ENCODE measurements at regions not wholly inside any gene's neighbourhood (a gene's known extent, or its start where the extent isn't known, plus 50 kb on each side); places are given as distances from the start of the nearest gene placed in this dataset.
A peak's percentile ranks its signal among the peaks of the same experiment; 100 is the strongest.

DNA sequence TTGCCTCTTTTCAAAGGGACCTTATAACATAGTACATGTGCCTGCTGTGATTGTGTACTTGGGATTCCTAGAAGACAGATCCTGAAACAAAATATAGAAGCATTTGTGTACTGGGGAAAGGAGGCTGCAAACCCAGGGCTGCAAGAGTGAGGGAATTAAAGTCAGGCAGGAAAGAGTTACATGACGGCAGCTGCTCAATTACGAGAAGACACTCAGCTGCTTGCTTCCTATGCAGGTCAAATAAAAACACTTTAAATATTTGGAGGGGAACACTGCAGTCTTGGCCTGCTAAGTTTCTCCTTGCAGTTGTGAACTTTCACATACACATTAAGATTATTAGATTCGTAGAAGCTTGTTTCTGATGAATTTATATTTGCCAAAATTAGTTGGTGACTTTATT, 191.9 kb upstream of the CXCL13 start:
- H3K36me3 ChIP-seq (ENCODE audit: insufficient read depth, low read length), result no peaks in the 10 kb centered on the region
- H3K27me3 ChIP-seq (ENCODE audit: insufficient read depth, low read length, poor library complexity, severe bottlenecking), result peaks cover 83% of the 10 kb centered on the region
- H3K79me2 ChIP-seq (ENCODE audit: insufficient read depth, low read length), result no peaks in the 10 kb centered on the region
- H3K9me3 ChIP-seq (ENCODE audit: insufficient read depth, low read depth, low read length), result no peaks in the 10 kb centered on the region
- no peak overlapping the region for H2AFZ ChIP-seq (ENCODE audit: low read length)
- H4K20me1 ChIP-seq (ENCODE audit: insufficient read depth, low read length, poor library complexity, severe bottlenecking), result no peaks in the 10 kb centered on the region
- TF ChIP-seq CTCF (conservative IDR thresholded peaks at IDR 0.05; ENCODE audit: low read length), result no peak
- no peak for TF ChIP-seq EZH2phosphoT487 (IDR thresholded peaks at IDR 0.05; ENCODE audit: borderline replicate concordance)
- no peak overlapping the region for H3K4me3 ChIP-seq (ENCODE audit: low read length, poor library complexity, severe bottlenecking)
- H3F3A ChIP-seq (ENCODE audit: low read depth), result no peaks in the 10 kb centered on the region
- peaks cover 6% of the 10 kb centered on the region for H3K4me1 ChIP-seq (ENCODE audit: insufficient read depth, low read length, poor library complexity, severe bottlenecking)
- no peaks in the 10 kb centered on the region for H3K9me2 ChIP-seq (replicated peaks; ENCODE audit: low read depth, low read length)
- no peak overlapping the region for H3K4me2 ChIP-seq (ENCODE audit: low read depth, low read length, poor library complexity, severe bottlenecking)
- no peak overlapping the region for H3K9ac ChIP-seq (ENCODE audit: low read depth, low read length, poor library complexity, severe bottlenecking)

DNA sequence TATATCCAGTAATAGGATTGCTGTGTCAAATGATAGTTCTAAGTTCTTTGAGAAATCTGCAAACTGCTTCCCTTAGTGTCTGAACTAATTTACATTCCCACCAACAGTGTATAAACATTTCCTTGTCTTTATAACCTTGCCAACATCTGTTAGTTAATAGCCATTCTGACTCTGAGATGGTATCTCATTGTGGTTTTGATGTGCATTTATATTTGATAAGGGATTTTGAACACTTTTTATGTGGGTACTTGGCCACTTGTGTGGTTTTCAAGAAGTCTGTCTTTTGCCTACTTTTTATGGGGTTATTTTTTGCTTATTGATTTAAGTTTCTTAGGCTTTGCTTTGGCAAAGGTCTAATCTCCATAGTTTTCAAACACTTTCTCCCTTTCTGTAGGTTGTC, 189.9 kb upstream of the CXCL13 start:
- Histone ChIP-seq H3K36me3 (ENCODE audit: insufficient read depth, low read length) (no peaks in the 10 kb centered on the region), H3K4me3 (ENCODE audit: low read length, poor library complexity, severe bottlenecking) (no peak overlapping the region), H2AFZ (ENCODE audit: low read length) (no peak overlapping the region), H3K27me3 (ENCODE audit: insufficient read depth, low read length, poor library complexity, severe bottlenecking) (peaks cover 83% of the 10 kb centered on the region), H3K9ac (ENCODE audit: low read depth, low read length, poor library complexity, severe bottlenecking) (no peak overlapping the region), H3K9me3 (ENCODE audit: insufficient read depth, low read depth, low read length) (no peaks in the 10 kb centered on the region), H3K4me1 (ENCODE audit: insufficient read depth, low read length, poor library complexity, severe bottlenecking) (peaks cover 6% of the 10 kb centered on the region), H3K4me2 (ENCODE audit: low read depth, low read length, poor library complexity, severe bottlenecking) (no peak overlapping the region), H3K9me2 (replicated peaks; ENCODE audit: low read depth, low read length) (no peaks in the 10 kb centered on the region), H4K20me1 (ENCODE audit: insufficient read depth, low read length, poor library complexity, severe bottlenecking) (no peaks in the 10 kb centered on the region), H3K79me2 (ENCODE audit: insufficient read depth, low read length) (no peaks in the 10 kb centered on the region), H3F3A (ENCODE audit: low read depth) (no peaks in the 10 kb centered on the region)
- TF ChIP-seq CTCF (conservative IDR thresholded peaks at IDR 0.05; ENCODE audit: low read length) (no peak), EZH2phosphoT487 (IDR thresholded peaks at IDR 0.05; ENCODE audit: borderline replicate concordance) (peak; percentile 87)

GRCh38 chr4:77418333-77418732, 187.3 kb upstream of the CXCL13 start:
- Histone ChIP-seq H3K9me2 (replicated peaks; ENCODE audit: low read depth, low read length) (no peaks in the 10 kb centered on the region), H4K20me1 (ENCODE audit: insufficient read depth, low read length, poor library complexity, severe bottlenecking) (no peaks in the 10 kb centered on the region), H3F3A (ENCODE audit: low read depth) (no peaks in the 10 kb centered on the region), H3K4me3 (ENCODE audit: low read length, poor library complexity, severe bottlenecking) (no peak overlapping the region), H2AFZ (ENCODE audit: low read length) (no peak overlapping the region), H3K79me2 (ENCODE audit: insufficient read depth, low read length) (no peaks in the 10 kb centered on the region), H3K36me3 (ENCODE audit: insufficient read depth, low read length) (no peaks in the 10 kb centered on the region), H3K27me3 (ENCODE audit: insufficient read depth, low read length, poor library complexity, severe bottlenecking) (peaks cover 82% of the 10 kb centered on the region), H3K4me2 (ENCODE audit: low read depth, low read length, poor library complexity, severe bottlenecking) (no peak overlapping the region), H3K9ac (ENCODE audit: low read depth, low read length, poor library complexity, severe bottlenecking) (no peak overlapping the region), H3K4me1 (ENCODE audit: insufficient read depth, low read length, poor library complexity, severe bottlenecking) (peaks cover 6% of the 10 kb centered on the region), H3K9me3 (ENCODE audit: insufficient read depth, low read depth, low read length) (no peaks in the 10 kb centered on the region)
- peak; percentile 75 for TF ChIP-seq CTCF (conservative IDR thresholded peaks at IDR 0.05; ENCODE audit: low read length)
- TF ChIP-seq EZH2phosphoT487 (IDR thresholded peaks at IDR 0.05; ENCODE audit: borderline replicate concordance), result no peak

Measured in Loucy (cell line).